Uterus (tissue), 3 donors: ENCODE measurements at regions not wholly inside any gene's neighbourhood (a gene's known extent, or its start where the extent isn't known, plus 50 kb on each side); places are given as distances from the start of the nearest gene placed in this dataset.

Experiments used
- DNase-seq, 2 donors: peaks; one replicate each; pipeline ENCODE4 v3.0.0-alpha.2; 2019 to 2020
- H3K27ac ChIP-seq, 2 donors: fragments of 200-600 bp; sonication (generic); 1 replicate in 1 of 2; 2 replicates in 1 of 2; pipeline ENCODE4 v1.5.1; 2016 to 2018
- H3K27me3 ChIP-seq, 2 donors: fragments of 200-600 bp; sonication (generic); one replicate each; pipeline ENCODE4 v1.5.1; 2018 to 2019; ENCODE audit warnings: control low read depth in 1 of 2
- H3K36me3 ChIP-seq, 2 donors: fragments of 200-600 bp; sonication (generic); one replicate each; pipeline ENCODE4 v1.5.1; 2019; ENCODE audit warnings: control low read depth in 1 of 2
- H3K4me1 ChIP-seq, 2 donors: fragments of 200-600 bp; sonication (generic); one replicate each; pipeline ENCODE4 v1.5.1; 2018 to 2019; ENCODE audit warnings: control low read depth in 1 of 2
- H3K4me3 ChIP-seq, 2 donors: fragments of 200-600 bp; sonication (generic); 1 replicate in 1 of 2; 2 replicates in 1 of 2; pipeline ENCODE4 v1.5.1; 2018 to 2019; ENCODE audit warnings: mild to moderate bottlenecking in 1 of 2
- H3K9me3 ChIP-seq, 2 donors: fragments of 200-600 bp; sonication (generic); one replicate each; pipeline ENCODE4 v1.5.1; 2019; ENCODE audit warnings: control low read depth in 1 of 2
- POLR2A ChIP-seq, 2 donors: fragments of 450-650 bp; IDR thresholded peaks; one replicate each; pipeline ENCODE4 v1.6.1; 2016; ENCODE audit warnings: antibody characterized with exemption in 2 of 2, mild to moderate bottlenecking in 1 of 2, moderate library complexity in 1 of 2
- intact Hi-C: fragments of 100-400 bp; cut with DNase I; formaldehyde crosslinking; loops from one replicate; pipeline ENCODE4 v1.15.1; 2023; ENCODE audit warnings: low total_unique reads
- TF ChIP-seq, protein P1 (sequence below), 4 experiments: fragments of 200-600 bp in 2 of 4; fragments of 450-650 bp in 2 of 4; sonication (generic) in 2 of 4; IDR thresholded peaks; one replicate each; pipeline ENCODE4 v1.5.1; 2016 to 2019; ENCODE audit warnings: antibody characterized with exemption in 4 of 4, mild to moderate bottlenecking in 2 of 4, moderate library complexity in 1 of 4
- donor health status: DM: yes; HTN: yes; CAD: no.

DNA sequence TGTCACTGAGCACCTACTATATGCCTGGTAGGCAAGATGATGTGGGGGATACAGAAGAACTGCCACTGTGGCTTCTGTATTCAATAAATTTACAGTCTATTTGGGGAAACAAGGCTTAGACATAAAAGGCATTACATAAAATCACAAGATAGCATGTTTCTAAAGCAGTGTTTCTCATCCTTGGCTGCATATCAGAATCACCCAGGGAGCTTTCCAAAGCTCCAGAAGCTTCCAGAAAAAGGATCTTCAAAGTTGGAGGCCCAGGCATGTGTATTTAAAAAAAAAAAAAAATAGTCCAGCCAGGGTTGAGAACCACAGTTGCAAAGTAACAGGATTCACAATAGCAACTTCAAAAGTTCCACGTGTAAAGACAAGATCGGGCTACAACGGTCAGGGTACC, 112.4 kb upstream of the SPACA1 start:
- no peak for DNase-seq
- Histone ChIP-seq H3K9me3 (no peaks in the 10 kb centered on the region), H3K4me1 (no peaks in the 10 kb centered on the region), H3K4me3 (no peak overlapping the region), H3K27ac (no peak overlapping the region), H3K36me3 (no peaks in the 10 kb centered on the region), H3K27me3 (no peaks in the 10 kb centered on the region)
- TF ChIP-seq, protein P1, sequence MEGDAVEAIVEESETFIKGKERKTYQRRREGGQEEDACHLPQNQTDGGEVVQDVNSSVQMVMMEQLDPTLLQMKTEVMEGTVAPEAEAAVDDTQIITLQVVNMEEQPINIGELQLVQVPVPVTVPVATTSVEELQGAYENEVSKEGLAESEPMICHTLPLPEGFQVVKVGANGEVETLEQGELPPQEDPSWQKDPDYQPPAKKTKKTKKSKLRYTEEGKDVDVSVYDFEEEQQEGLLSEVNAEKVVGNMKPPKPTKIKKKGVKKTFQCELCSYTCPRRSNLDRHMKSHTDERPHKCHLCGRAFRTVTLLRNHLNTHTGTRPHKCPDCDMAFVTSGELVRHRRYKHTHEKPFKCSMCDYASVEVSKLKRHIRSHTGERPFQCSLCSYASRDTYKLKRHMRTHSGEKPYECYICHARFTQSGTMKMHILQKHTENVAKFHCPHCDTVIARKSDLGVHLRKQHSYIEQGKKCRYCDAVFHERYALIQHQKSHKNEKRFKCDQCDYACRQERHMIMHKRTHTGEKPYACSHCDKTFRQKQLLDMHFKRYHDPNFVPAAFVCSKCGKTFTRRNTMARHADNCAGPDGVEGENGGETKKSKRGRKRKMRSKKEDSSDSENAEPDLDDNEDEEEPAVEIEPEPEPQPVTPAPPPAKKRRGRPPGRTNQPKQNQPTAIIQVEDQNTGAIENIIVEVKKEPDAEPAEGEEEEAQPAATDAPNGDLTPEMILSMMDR (IDR thresholded peaks at IDR 0.05), result no peak
- no peak for TF ChIP-seq POLR2A (IDR thresholded peaks at IDR 0.05)
- intact Hi-C loops, result no loop called here

DNA sequence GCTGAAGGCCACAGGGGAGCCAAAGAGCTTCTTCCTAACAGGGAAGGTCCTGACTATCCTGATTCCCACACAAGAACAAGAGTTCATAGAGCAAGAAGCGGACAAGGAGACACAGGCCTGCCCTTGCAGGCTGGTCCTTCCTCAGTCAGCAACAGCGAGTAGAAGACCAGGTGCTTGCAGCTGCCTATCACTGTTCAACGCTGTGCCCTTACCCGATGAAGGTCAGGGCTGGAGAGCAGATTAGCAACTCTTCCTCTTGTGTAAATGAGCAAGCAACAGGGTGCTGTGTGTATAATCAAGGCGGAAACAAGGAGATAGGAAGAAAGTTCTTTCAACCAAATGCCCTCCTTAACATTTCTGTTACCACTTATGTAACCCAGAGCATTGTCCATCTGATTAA, 115.3 kb upstream of the SPACA1 start:
- H3K4me1 ChIP-seq, result no peaks in the 10 kb centered on the region
- H3K27ac ChIP-seq, result no peak overlapping the region
- DNase-seq, result no peak
- no peaks in the 10 kb centered on the region for H3K27me3 ChIP-seq
- no peaks in the 10 kb centered on the region for H3K36me3 ChIP-seq
- TF ChIP-seq POLR2A (IDR thresholded peaks at IDR 0.05), result no peak
- TF ChIP-seq, protein P1 (IDR thresholded peaks at IDR 0.05), result no peak
- intact Hi-C loops, result no loop called here
- H3K9me3 ChIP-seq, result no peaks in the 10 kb centered on the region
- H3K4me3 ChIP-seq, result no peak overlapping the region

DNA sequence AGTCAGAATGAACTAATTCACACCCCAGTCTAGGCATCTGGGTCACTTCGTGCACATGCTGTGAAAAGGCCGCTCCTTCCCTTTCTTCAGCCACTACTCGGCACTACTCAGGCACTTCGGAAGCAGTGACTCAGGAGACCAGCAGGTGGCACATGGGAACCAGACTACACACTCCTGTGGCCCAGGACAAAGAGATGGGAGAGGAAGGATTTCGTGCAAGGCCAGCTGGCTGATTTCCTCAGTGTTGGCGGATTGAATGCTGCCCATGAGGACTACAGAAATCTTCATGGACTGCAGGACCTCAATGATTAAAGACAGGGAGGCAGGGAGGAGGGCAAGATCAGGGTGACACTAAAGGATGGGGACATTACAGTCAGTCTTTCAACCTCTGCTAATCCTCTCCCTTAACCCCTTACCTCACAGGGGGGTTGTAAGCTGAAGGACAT, 117.8 kb upstream of the SPACA1 start:
- Histone ChIP-seq H3K4me1 (no peaks in the 10 kb centered on the region), H3K4me3 (no peak overlapping the region), H3K27ac (no peak overlapping the region), H3K9me3 (no peaks in the 10 kb centered on the region), H3K36me3 (no peaks in the 10 kb centered on the region), H3K27me3 (no peaks in the 10 kb centered on the region)
- intact Hi-C loops, result no loop called here
- peak; percentile 63 to 74 for DNase-seq
- no peak for TF ChIP-seq POLR2A (IDR thresholded peaks at IDR 0.05)
- TF ChIP-seq, protein P1 (IDR thresholded peaks at IDR 0.05), result peak; percentile 62 to 84 (median 78)

DNA sequence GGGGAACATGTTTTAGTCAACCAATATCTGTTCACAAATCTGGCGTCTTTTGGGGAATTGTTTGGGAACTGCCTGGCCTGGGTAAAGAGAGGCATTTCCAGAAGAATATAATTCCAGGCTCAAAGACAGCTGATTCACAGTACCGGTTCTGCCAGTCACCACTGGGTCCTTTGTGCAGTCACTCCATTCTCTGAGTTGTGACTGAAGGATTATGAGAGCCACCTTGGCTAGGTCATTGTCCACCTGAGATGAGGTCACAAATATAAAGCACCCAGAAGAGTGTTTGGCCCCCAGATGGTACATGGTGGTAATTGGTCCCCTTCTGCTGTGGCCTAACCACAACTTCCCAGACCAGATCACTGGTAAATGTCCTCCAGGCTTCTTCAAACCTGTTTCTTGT, 121.0 kb upstream of the SPACA1 start:
- H3K36me3 ChIP-seq, result no peaks in the 10 kb centered on the region
- H3K27ac ChIP-seq, result no peak overlapping the region
- H3K4me3 ChIP-seq, result no peak overlapping the region
- TF ChIP-seq POLR2A (IDR thresholded peaks at IDR 0.05), result no peak
- TF ChIP-seq, protein P1 (IDR thresholded peaks at IDR 0.05), result no peak
- no peaks in the 10 kb centered on the region for H3K4me1 ChIP-seq
- no peaks in the 10 kb centered on the region for H3K27me3 ChIP-seq
- no peaks in the 10 kb centered on the region for H3K9me3 ChIP-seq
- no peak for DNase-seq
- intact Hi-C loops, result no loop called here

DNA sequence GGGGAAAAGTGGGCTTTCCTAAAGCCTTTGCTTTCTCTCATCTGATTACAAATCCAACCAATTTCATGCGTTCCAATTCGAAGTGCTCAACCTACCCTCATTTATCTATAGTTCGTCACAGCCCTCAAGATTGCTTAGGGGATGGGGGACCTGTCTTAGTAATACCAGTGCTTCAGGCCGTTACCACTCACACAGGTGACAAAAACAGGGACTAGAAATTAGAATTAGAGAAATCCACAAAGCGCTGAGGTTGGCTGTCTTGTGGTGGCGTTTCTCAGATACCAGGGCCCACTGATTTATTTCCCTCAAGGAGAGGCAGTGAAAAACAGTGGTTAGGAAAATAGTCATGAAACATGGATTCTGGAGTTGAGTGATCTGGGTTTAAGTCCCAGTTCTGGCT, 121.6 kb upstream of the SPACA1 start:
- Histone ChIP-seq H3K4me1 (no peaks in the 10 kb centered on the region), H3K27me3 (no peaks in the 10 kb centered on the region), H3K27ac (no peak overlapping the region), H3K9me3 (no peaks in the 10 kb centered on the region), H3K4me3 (no peak overlapping the region), H3K36me3 (no peaks in the 10 kb centered on the region)
- intact Hi-C loops, result no loop called here
- no peak for DNase-seq
- TF ChIP-seq POLR2A (IDR thresholded peaks at IDR 0.05), result no peak
- TF ChIP-seq, protein P1 (IDR thresholded peaks at IDR 0.05), result no peak
